CD4-positive, alpha-beta T cell (primary cell): ENCODE measurements at regions not wholly inside any gene's neighbourhood (a gene's known extent, or its start where the extent isn't known, plus 50 kb on each side); places are given as distances from the start of the nearest gene placed in this dataset.
"Not testable (repeated sequence)": the region's sequence is repeated elsewhere in the genome, so short reads cannot be mapped to it uniquely, and the experiment has no call there.

Experiments used
- ATAC-seq: fragments of 200-7000 bp; cut with Tn5 transposase; one replicate; pipeline ENCODE4 v1.10.0; 2022; ENCODE audit warnings: mild to moderate bottlenecking; ENCODE audit not compliant: poor library complexity
- CTCF ChIA-PET: fragments of 350-600 bp; sonication (Branson Sonifier 250); formaldehyde crosslinking; loops from one replicate; lab custom pipeline; 2021; ENCODE audit warnings: antibody characterized with exemption, inconsistent platforms; lab: Charles Lee
- POLR2A ChIA-PET: fragments of 350-600 bp; sonication (Branson Sonifier 250); formaldehyde crosslinking; loops from one replicate; lab custom pipeline; 2021; ENCODE audit warnings: antibody characterized with exemption, inconsistent platforms; lab: Charles Lee
- DNase-seq, 14 experiments: peaks; one replicate each; pipeline ENCODE4 v3.0.0-alpha.2; 2013 to 2020; ENCODE audit warnings: mixed read lengths in 2 of 14
- H3K27ac ChIP-seq, 2 donors: one replicate each; pipeline versions ENCODE4 v1.5.1 to v1.7.0; 2013; ENCODE audit warnings: low read length in 2 of 2, low read depth in 1 of 2, mild to moderate bottlenecking in 1 of 2
- H3K27me3 ChIP-seq, 2 experiments: 1 replicate in 1 of 2; 2 replicates in 1 of 2; pipeline versions ENCODE4 v1.6.1 to v1.7.0; 2013; ENCODE audit warnings: low read length in 2 of 2, control low read depth in 1 of 2, mild to moderate bottlenecking in 1 of 2, moderate library complexity in 1 of 2; ENCODE audit not compliant: insufficient read depth in 2 of 2, control insufficient read depth in 1 of 2
- H3K36me3 ChIP-seq: one replicate; pipeline ENCODE4 v1.6.1; 2013; ENCODE audit warnings: low read length, control low read depth; ENCODE audit not compliant: insufficient read depth
- H3K4me1 ChIP-seq: one replicate; pipeline ENCODE4 v1.6.1; 2013; ENCODE audit warnings: low read length, control low read depth; ENCODE audit not compliant: insufficient read depth
- H3K4me3 ChIP-seq: one replicate; pipeline ENCODE4 v1.5.1; 2013; ENCODE audit warnings: mild to moderate bottlenecking, low read length, moderate library complexity
- H3K9me3 ChIP-seq, 2 experiments: 1 replicate in 1 of 2; 2 replicates in 1 of 2; pipeline versions ENCODE4 v1.6.1 to v1.7.0; 2013; ENCODE audit warnings: low read length in 2 of 2, mild to moderate bottlenecking in 2 of 2, control low read depth in 1 of 2, moderate library complexity in 1 of 2; ENCODE audit not compliant: control insufficient read depth in 1 of 2, insufficient read depth in 1 of 2
- H3K27ac Mint-ChIP-seq: one replicate; pipeline ENCODE4 v1.8.0; 2020; ENCODE audit warnings: mixed read lengths
- H3K27me3 Mint-ChIP-seq: one replicate; pipeline ENCODE4 v1.8.0; 2021; ENCODE audit warnings: mixed read lengths
- H3K36me3 Mint-ChIP-seq: one replicate; pipeline ENCODE4 v1.8.0; 2021; ENCODE audit warnings: low read depth, mixed read lengths
- H3K4me1 Mint-ChIP-seq: one replicate; pipeline ENCODE4 v1.8.0; 2021; ENCODE audit warnings: low read depth, mixed read lengths
- H3K4me3 Mint-ChIP-seq: one replicate; pipeline ENCODE4 v1.8.0; 2020; ENCODE audit warnings: mild to moderate bottlenecking, mixed read lengths
- H3K9me3 Mint-ChIP-seq: one replicate; pipeline ENCODE4 v1.8.0; 2020; ENCODE audit warnings: mixed read lengths
- CTCF ChIP-seq: fragments of 200-600 bp; IDR thresholded peaks from one replicate; pipeline ENCODE4 v1.8.0; 2022; ENCODE audit warnings: antibody characterized with exemption, mild to moderate bottlenecking
- intact Hi-C, 2 experiments: fragments of 100-400 bp; cut with DNase I in 1 of 2; cut with micrococcal nuclease in 1 of 2; formaldehyde crosslinking; loops; one replicate each; pipeline versions ENCODE4 v1.15.1 to v1.9.0; 2023 to 2025; cut with DNase I, micrococcal nuclease

GRCh38 chr6:82624251-82624650, 260.6 kb downstream of the TPBG start:
- no peak overlapping the region for H3K4me3 Mint-ChIP-seq
- H3K4me1 ChIP-seq, result no peaks in the 10 kb centered on the region
- H3K36me3 ChIP-seq, result no peaks in the 10 kb centered on the region
- peaks cover 4% of the 10 kb centered on the region for H3K9me3 Mint-ChIP-seq
- POLR2A ChIA-PET, result no interaction called here
- no peak for DNase-seq
- no peaks in the 10 kb centered on the region for H3K27me3 Mint-ChIP-seq
- no peak for TF ChIP-seq CTCF
- intact Hi-C loops, result no loop called here
- no peaks in the 10 kb centered on the region for H3K36me3 Mint-ChIP-seq
- no peaks in the 10 kb centered on the region for H3K4me1 Mint-ChIP-seq
- no peak for ATAC-seq
- H3K27ac ChIP-seq, result no peak overlapping the region
- no peak overlapping the region for H3K27ac Mint-ChIP-seq
- no peak overlapping the region for H3K4me3 ChIP-seq
- CTCF ChIA-PET, result no interaction called here
- H3K27me3 ChIP-seq, result no peaks in the 10 kb centered on the region
- no peaks in the 10 kb centered on the region for H3K9me3 ChIP-seq

- H3K27ac ChIP-seq, intact Hi-C loops, H3K9me3 Mint-ChIP-seq, POLR2A ChIA-PET, CTCF ChIA-PET, H3K9me3 ChIP-seq, H3K27me3 Mint-ChIP-seq, H3K36me3 Mint-ChIP-seq, H3K36me3 ChIP-seq, H3K27ac Mint-ChIP-seq, DNase-seq, H3K4me1 Mint-ChIP-seq, ATAC-seq, H3K4me3 Mint-ChIP-seq, H3K4me3 ChIP-seq, H3K4me1 ChIP-seq, H3K27me3 ChIP-seq: not testable (repeated sequence)
Measured at GRCh38 chr6:82626946-82627345, 263.3 kb downstream of the TPBG start.

- H3K4me1 ChIP-seq, result no peaks in the 10 kb centered on the region
- POLR2A ChIA-PET, result no interaction called here
- no peaks in the 10 kb centered on the region for H3K27me3 Mint-ChIP-seq
- H3K27ac Mint-ChIP-seq, result no peak overlapping the region
- H3K9me3 Mint-ChIP-seq, result no peaks in the 10 kb centered on the region
- H3K9me3 ChIP-seq, result no peaks in the 10 kb centered on the region
- no peak overlapping the region for H3K27ac ChIP-seq
- no peaks in the 10 kb centered on the region for H3K27me3 ChIP-seq
- CTCF ChIA-PET, result no interaction called here
- no peaks in the 10 kb centered on the region for H3K36me3 Mint-ChIP-seq
- H3K4me1 Mint-ChIP-seq, result no peaks in the 10 kb centered on the region
- no peak for TF ChIP-seq CTCF
- H3K4me3 Mint-ChIP-seq, result no peak overlapping the region
- H3K36me3 ChIP-seq, result no peaks in the 10 kb centered on the region
- intact Hi-C loops, result no loop called here
- DNase-seq (no peak), ATAC-seq (no peak)
- no peak overlapping the region for H3K4me3 ChIP-seq
Measured at GRCh38 chr6:82629921-82630320, 266.3 kb downstream of the TPBG start.

GRCh38 chr6:82641677-82642076, 278.1 kb downstream of the TPBG start:
- H3K9me3 ChIP-seq, result no peaks in the 10 kb centered on the region
- ChIA-PET CTCF (no interaction called here), POLR2A (no interaction called here)
- H3K27me3 Mint-ChIP-seq, result no peaks in the 10 kb centered on the region
- intact Hi-C loops, result no loop called here
- ATAC-seq, result no peak
- no peaks in the 10 kb centered on the region for H3K36me3 Mint-ChIP-seq
- no peak for DNase-seq
- no peak overlapping the region for H3K27ac Mint-ChIP-seq
- no peak for TF ChIP-seq CTCF
- H3K27ac ChIP-seq, result no peak overlapping the region
- no peaks in the 10 kb centered on the region for H3K36me3 ChIP-seq
- no peaks in the 10 kb centered on the region for H3K27me3 ChIP-seq
- H3K4me3 ChIP-seq, result no peak overlapping the region
- no peaks in the 10 kb centered on the region for H3K4me1 ChIP-seq
- H3K4me1 Mint-ChIP-seq, result no peaks in the 10 kb centered on the region
- no peak overlapping the region for H3K4me3 Mint-ChIP-seq
- peaks cover 12% of the 10 kb centered on the region for H3K9me3 Mint-ChIP-seq
